SHP77 treated with DMSO at 0.1 percent for 48 hours (cell line): ENCODE measurements at regions not wholly inside any gene's neighbourhood (a gene's known extent, or its start where the extent isn't known, plus 50 kb on each side); places are given as distances from the start of the nearest gene placed in this dataset.
"Not testable (repeated sequence)": the region's sequence is repeated elsewhere in the genome, so short reads cannot be mapped to it uniquely, and the experiment has no call there.

Experiments
- DNase-seq: peaks from one replicate; lab custom pipeline; 2025; lab: John Stamatoyannopoulos, UW

GRCh38 chr3:74978684-74979083, 364.2 kb upstream of the CNTN3 start:
- DNase-seq, result no peak

GRCh38 chr3:74985028-74985904, 370.8 kb upstream of the CNTN3 start:
- DNase-seq, result not testable (repeated sequence)

GRCh38 chr3:74988095-74988494, 373.6 kb upstream of the CNTN3 start:
- DNase-seq, result no peak

GRCh38 chr3:74992898-74993297, 378.4 kb upstream of the CNTN3 start:
- no peak for DNase-seq

- no peak for DNase-seq
These were observed 386.9 kb upstream of the CNTN3 start for GRCh38 chr3:75001330-75001729.

GRCh38 chr3:75012791-75013331, 398.4 kb upstream of the CNTN3 start:
- DNase-seq, result no peak

GRCh38 chr3:75014008-75014407, 399.5 kb upstream of the CNTN3 start:
- DNase-seq, result no peak

- no peak for DNase-seq
These were observed 400.8 kb upstream of the CNTN3 start for GRCh38 chr3:75015280-75015679.

GRCh38 chr3:75035146-75035545, 420.7 kb upstream of the CNTN3 start:
- no peak for DNase-seq

GRCh38 chr3:75042941-75043340, 428.5 kb upstream of the CNTN3 start:
- no peak for DNase-seq

GRCh38 chr3:75048650-75049049, 434.2 kb upstream of the CNTN3 start:
- no peak for DNase-seq

- DNase-seq, result no peak
These were observed 435.1 kb upstream of the CNTN3 start for GRCh38 chr3:75049533-75049932.

GRCh38 chr3:75059120-75059519, 444.7 kb upstream of the CNTN3 start:
- no peak for DNase-seq

GRCh38 chr3:75061806-75062205, 447.3 kb upstream of the CNTN3 start:
- DNase-seq, result no peak

- DNase-seq, result no peak
These were observed 460.7 kb upstream of the CNTN3 start for GRCh38 chr3:75075158-75075557.

- DNase-seq, result no peak
These were observed 462.0 kb upstream of the CNTN3 start for GRCh38 chr3:75076481-75076880.

GRCh38 chr3:75078290-75078689, 463.8 kb upstream of the CNTN3 start:
- no peak for DNase-seq

- DNase-seq, result no peak
These were observed 468.4 kb upstream of the CNTN3 start for GRCh38 chr3:75082845-75083244.

GRCh38 chr3:75089841-75090240, 475.4 kb upstream of the CNTN3 start:
- DNase-seq, result no peak

- no peak for DNase-seq
These were observed 487.1 kb upstream of the CNTN3 start for GRCh38 chr3:75101329-75102147.

GRCh38 chr3:75110741-75111140, 496.3 kb upstream of the CNTN3 start:
- no peak for DNase-seq

GRCh38 chr3:75115695-75116094, 501.2 kb upstream of the CNTN3 start:
- DNase-seq, result no peak

- no peak for DNase-seq
These were observed 504.3 kb upstream of the CNTN3 start for GRCh38 chr3:75118779-75119178.
